DMS114 treated with DMSO at 0.1 percent for 48 hours (cell line): ENCODE measurements at regions not wholly inside any gene's neighbourhood (a gene's known extent, or its start where the extent isn't known, plus 50 kb on each side); places are given as distances from the start of the nearest gene placed in this dataset.
"Not testable (repeated sequence)": the region's sequence is repeated elsewhere in the genome, so short reads cannot be mapped to it uniquely, and the experiment has no call there.

Source experiments
- DNase-seq: peaks from one replicate; lab custom pipeline; 2025; ENCODE audit not compliant: unreplicated experiment; lab: John Stamatoyannopoulos, UW

- DNase-seq: no peak
Observed at GRCh38 chr21:17682924-17683323, 70.2 kb upstream of the BTG3 start.

DNA sequence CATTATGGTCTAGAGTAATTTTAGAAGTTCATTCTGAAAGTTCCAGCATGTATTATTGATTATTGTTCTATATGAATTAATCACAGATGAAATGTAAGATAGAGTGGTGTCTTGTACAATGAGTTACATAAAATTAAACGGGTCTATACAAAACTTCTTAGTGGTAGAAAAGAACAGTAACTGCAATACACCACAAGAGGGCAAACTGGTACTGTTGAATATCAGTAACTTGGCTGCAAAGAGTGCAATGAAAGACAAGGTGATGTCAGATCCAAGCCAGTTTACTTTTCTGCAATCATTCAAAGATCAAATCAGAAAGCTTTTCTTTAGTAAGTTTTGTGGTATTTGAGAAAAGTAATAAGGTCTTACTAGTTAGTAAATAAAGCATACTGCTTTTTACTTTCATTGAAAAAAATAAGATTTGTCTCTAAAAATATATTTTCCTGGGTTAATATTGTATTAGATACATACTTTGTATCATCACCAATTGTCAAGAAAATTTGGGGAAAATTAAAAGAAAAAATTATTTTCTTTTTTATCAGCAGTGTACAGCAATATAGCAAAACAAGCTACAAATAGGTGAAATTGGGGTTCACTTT lies 66.4 kb upstream of the BTG3 start:
- DNase-seq: peak; percentile 67

DNA sequence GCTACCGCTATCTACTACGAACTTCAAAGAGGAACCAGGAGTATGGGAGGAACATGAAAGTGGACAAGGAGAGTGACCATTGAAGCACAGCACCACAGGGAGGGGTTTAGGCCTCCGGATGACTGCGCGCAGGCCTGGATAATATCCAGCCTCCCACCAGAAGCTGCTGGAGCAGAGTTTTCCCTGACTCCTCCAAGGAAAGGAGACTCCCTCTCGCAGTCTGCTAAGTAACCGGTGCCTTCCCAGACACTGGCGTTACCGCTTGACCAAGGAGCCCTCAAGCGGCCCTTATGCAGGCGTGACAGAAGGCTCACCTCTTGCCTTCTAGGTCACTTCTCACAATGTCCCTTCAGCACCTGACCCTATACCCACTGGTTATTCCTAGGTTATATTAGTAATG lies 64.2 kb upstream of the BTG3 start:
- not testable (repeated sequence) for DNase-seq

DNA sequence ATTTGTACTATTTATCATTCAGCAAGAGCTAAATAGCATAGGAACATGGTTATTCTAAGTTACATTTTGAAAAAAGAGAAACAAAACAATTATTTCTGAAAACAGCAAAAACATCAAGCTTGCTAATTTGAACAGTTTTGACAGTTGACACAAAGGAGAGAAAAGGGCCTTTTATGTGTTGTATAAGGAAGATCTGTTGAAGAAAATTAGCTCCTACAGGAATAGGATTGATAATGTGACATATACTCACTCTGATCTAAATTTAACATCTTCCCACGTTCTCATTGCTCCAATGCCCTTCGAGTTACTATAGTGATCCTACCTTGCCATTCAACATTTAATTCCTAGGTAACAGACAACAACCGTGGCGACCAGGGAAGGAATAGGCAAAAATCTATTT lies 61.4 kb upstream of the BTG3 start:
- no peak for DNase-seq

DNA sequence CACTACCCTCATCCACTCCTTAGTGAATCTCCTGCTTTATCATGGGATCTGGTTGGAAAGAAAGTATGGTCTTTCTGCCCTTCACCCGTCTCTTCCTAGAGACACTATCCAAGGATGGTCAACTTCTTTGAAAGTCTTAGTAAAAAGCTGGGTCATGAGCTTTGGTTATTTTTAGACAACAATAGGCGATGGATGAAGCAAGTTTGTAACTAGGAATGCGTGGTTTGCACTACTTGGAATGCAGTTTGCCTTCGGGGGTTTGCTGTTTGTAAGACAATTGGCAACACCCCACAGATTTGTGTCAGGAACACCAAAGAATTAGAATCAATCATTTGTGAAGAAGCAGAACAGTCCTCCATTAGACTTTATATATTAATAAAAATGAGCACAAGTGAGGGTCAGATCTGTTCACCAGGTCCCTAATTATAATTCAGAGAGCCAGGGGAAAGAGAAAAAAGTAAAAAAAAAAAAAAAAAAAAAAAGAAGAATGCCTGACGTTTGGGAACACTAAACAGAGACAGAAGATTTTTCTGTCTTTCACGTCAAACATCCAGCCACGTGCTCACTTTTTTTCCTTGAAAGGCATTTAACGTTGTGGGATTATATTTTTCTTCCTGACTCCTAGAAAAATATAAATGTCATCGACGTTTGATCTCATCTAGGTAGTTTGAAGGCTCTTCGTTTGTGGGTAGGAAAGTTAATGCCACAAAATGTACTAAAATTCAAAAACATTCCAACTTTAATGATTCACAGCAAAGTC lies 60.7 kb upstream of the BTG3 start:
- no peak for DNase-seq

DNA sequence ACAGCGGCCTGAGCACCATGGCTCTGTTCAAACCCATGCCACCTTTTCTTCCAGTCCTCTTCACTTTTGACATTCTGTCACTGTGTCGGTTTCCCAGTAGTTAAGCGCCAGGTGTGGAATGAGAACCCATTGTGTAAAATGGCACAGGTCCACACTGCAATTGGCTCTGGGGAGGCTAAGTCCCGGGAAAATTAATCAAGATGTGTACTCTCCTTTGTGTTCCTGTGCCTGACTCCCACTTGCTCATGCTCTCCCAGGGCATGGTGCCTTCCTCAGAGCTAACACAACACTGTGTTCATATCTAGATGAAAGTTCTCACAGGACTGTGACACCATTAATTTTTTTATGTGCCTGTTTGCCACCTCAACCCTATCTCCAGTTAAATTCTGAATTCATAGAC lies 59.0 kb upstream of the BTG3 start:
- no peak for DNase-seq

DNA sequence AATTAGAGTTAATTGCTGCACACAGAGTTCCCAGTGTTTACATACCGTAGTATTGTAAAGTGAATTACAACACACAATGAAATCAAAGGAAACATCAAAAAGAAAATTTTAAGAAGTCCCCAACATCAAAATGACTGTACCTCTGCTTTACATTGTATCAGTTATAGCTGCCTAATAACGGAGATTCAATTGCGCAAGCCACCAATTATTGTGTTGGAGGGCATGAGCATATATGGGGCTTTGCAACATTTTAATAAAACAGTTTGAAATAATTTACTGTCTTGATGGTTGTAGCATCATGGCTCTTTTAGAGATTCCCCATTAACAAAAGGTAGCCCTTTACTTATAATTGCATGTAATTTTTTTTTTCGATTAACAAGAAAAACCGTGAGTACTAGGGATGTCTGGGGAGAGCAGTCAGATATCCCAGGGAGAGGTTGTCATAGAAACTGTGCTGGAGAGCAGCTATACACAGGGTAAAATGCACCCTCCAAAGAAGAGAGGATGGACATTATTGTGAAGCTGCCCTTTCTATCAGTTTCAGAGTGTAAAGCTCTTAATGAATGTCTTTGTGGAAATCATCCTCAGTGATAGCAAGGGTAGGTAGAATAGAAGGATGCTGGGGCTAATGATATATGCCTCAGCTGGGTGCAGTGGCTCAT lies 55.9 kb upstream of the BTG3 start:
- no peak for DNase-seq

GRCh38 chr21:17667256-17667655 lies 54.6 kb upstream of the BTG3 start:
- DNase-seq: no peak
